Colonic mucosa (tissue), 4 donors: ENCODE measurements at regions not wholly inside any gene's neighbourhood (a gene's known extent, or its start where the extent isn't known, plus 50 kb on each side); places are given as distances from the start of the nearest gene placed in this dataset.

Experiments used
- DNase-seq: peaks from one replicate; pipeline ENCODE4 v3.0.0-alpha.2; 2020
- H3K27ac ChIP-seq: fragments of 200-600 bp; one replicate; pipeline ENCODE4 v1.8.0; 2021
- H3K27me3 ChIP-seq: fragments of 200-600 bp; one replicate; pipeline ENCODE4 v1.8.0; 2021
- H3K36me3 ChIP-seq: fragments of 200-600 bp; one replicate; pipeline ENCODE4 v1.8.0; 2021
- H3K4me1 ChIP-seq: fragments of 200-600 bp; one replicate; pipeline ENCODE4 v1.8.0; 2021; ENCODE audit warnings: mild to moderate bottlenecking
- H3K4me3 ChIP-seq: fragments of 200-600 bp; one replicate; pipeline ENCODE4 v1.8.0; 2021
- H3K9ac ChIP-seq, 2 donors: one replicate each; pipeline ENCODE4 v1.7.0; 2013; ENCODE audit warnings: control low read depth in 2 of 2, low read depth in 2 of 2, low read length in 2 of 2
- H3K9me3 ChIP-seq: fragments of 200-600 bp; one replicate; pipeline ENCODE4 v1.8.0; 2021
- intact Hi-C: fragments of 100-400 bp; cut with DNase I; formaldehyde crosslinking; loops from one replicate; pipeline ENCODE4 v1.14.1; 2022
- TF ChIP-seq, protein P1 (sequence below): fragments of 200-600 bp; IDR thresholded peaks from one replicate; pipeline ENCODE4 v1.8.0; 2022; ENCODE audit warnings: antibody characterized with exemption, mild to moderate bottlenecking
- donor health status: healthy.
- donor health status: DM: no; HTN: no; CAD: no.
- donor health status: DM: no; HTN: no; CAD: no.

DNA sequence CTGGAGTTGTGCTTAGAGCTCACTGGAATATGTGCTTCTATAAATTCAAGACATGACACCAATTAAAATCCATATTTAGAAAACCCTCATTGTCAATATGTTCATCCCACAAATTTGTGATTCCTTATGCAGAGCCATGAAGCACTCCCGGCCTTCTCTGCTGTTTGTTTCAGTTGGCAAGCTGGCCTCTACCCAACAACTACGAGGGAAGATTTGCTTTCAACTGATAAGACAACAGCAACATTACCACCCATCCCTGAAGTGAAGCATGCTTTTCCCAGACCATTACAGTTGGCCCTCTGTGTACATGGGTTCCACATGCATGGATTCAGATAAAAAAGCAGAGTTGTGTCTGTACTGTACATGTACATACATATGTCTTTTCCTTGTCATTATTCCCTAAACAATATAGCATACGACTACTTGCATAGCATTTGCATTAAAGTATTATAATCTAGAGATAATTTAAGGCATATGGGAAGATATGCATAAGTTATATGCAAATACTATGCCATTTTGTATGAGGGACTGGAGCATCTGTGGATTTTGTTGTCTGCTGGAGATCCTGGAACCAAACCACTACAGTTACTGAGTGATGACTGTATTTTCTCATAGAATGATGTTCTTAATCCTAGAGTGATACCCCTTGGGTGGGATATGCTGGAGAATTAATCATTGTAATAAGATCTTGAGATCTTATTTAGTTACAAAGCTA, 77.6 kb upstream of the MC2R start:
- DNase-seq = no peak
- intact Hi-C loops = no loop called here
- TF ChIP-seq, protein P1, sequence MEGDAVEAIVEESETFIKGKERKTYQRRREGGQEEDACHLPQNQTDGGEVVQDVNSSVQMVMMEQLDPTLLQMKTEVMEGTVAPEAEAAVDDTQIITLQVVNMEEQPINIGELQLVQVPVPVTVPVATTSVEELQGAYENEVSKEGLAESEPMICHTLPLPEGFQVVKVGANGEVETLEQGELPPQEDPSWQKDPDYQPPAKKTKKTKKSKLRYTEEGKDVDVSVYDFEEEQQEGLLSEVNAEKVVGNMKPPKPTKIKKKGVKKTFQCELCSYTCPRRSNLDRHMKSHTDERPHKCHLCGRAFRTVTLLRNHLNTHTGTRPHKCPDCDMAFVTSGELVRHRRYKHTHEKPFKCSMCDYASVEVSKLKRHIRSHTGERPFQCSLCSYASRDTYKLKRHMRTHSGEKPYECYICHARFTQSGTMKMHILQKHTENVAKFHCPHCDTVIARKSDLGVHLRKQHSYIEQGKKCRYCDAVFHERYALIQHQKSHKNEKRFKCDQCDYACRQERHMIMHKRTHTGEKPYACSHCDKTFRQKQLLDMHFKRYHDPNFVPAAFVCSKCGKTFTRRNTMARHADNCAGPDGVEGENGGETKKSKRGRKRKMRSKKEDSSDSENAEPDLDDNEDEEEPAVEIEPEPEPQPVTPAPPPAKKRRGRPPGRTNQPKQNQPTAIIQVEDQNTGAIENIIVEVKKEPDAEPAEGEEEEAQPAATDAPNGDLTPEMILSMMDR = no peak
- Histone ChIP-seq H3K4me1 (no peaks in the 10 kb centered on the region), H3K9me3 (no peaks in the 10 kb centered on the region), H3K36me3 (no peaks in the 10 kb centered on the region), H3K4me3 (no peak overlapping the region), H3K9ac (no peak overlapping the region), H3K27ac (no peak overlapping the region), H3K27me3 (no peaks in the 10 kb centered on the region)

DNA sequence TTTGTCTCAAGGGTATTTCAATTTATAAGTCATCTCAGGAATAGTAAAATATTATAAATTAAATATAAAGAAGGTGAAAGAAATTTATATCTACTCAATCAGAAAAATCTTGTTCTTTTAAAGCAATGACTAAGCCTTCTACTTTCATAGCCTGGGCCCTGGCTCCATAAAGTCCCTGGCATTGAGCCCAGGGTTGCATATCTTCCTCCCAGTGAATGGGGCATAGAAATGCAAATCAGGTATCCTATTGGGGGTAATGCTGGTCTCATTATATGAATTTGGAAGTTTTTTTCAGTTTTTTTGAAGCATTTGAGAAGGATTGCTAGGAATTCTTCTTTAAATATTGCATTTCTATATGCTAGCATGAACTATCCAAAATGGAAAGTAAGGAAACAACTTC, 73.9 kb upstream of the MC2R start:
- no peaks in the 10 kb centered on the region for H3K27me3 ChIP-seq
- no peak for DNase-seq
- TF ChIP-seq, protein P1 = no peak
- H3K4me1 ChIP-seq = no peaks in the 10 kb centered on the region
- H3K27ac ChIP-seq = no peak overlapping the region
- H3K9ac ChIP-seq = no peak overlapping the region
- intact Hi-C loops = no loop called here
- no peak overlapping the region for H3K4me3 ChIP-seq
- H3K9me3 ChIP-seq = no peaks in the 10 kb centered on the region
- H3K36me3 ChIP-seq = no peaks in the 10 kb centered on the region

DNA sequence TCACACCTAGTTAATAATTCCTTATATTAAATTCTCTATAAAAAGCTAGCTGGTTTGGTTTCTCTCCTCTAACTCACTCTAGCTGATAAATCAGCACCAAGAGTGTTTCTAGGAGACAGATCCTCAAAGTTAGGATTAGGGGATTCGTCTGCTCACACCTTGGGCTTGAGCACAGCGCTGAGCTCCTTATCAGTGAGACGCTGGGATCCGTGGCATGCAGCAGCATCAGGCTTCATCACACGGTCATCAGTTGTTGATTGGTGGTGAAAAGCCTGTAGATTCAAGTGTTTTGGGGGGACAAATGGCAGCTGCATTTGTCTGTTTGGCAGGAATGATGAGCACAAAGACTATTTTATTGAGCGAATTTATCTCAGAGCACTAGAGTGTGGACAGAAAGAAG, 72.6 kb upstream of the MC2R start:
- Histone ChIP-seq H3K4me1 (no peaks in the 10 kb centered on the region), H3K27me3 (no peaks in the 10 kb centered on the region), H3K27ac (no peak overlapping the region), H3K9ac (no peak overlapping the region), H3K9me3 (no peaks in the 10 kb centered on the region), H3K4me3 (no peak overlapping the region), H3K36me3 (no peaks in the 10 kb centered on the region)
- TF ChIP-seq, protein P1 = no peak
- no peak for DNase-seq
- intact Hi-C loops = no loop called here

DNA sequence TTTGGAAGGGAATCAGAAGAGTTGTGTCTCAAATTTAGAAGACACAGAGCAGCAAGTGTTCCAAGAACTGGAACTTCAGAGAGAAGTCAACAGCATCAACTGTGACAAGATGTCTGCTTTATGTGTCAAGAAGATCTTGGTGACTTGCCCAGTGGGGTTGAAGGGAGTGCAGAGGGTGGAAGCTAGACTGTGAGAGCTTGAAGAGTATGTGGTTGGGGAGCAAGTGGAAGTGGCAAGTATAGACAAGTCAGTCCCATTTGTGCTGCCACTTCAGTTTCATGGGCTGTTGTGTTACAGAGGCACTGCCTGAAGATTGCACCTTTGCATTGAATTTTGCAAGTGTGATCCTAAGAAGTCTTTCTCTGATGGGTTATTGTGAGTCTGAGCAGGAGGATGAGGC, 68.7 kb upstream of the MC2R start:
- Histone ChIP-seq H3K27me3 (no peaks in the 10 kb centered on the region), H3K9ac (no peak overlapping the region), H3K4me3 (no peak overlapping the region), H3K9me3 (no peaks in the 10 kb centered on the region), H3K36me3 (no peaks in the 10 kb centered on the region), H3K27ac (no peak overlapping the region), H3K4me1 (no peaks in the 10 kb centered on the region)
- DNase-seq = no peak
- intact Hi-C loops = no loop called here
- TF ChIP-seq, protein P1 = no peak

DNA sequence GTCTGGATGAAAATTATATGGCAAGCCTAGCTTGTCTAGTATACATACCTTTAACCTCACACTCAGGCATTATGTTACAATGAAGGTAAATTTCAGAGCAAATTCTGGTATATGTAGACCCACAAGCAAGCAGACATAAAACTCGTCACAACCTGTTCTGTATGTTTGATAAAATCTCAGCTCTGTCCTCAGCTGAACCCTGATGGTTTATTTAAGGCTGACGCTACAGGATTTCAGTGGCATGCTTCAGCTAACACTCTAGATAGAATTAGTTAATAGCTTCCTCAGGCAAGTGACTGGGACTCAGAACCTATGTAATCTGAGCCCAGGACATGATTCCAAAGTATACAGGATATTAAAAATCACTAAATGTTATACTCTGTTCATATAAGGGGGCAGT, 68.2 kb upstream of the MC2R start:
- Histone ChIP-seq H3K4me3 (no peak overlapping the region), H3K9ac (no peak overlapping the region), H3K27me3 (no peaks in the 10 kb centered on the region), H3K36me3 (no peaks in the 10 kb centered on the region), H3K4me1 (no peaks in the 10 kb centered on the region), H3K27ac (no peak overlapping the region), H3K9me3 (no peaks in the 10 kb centered on the region)
- TF ChIP-seq, protein P1 = no peak
- no peak for DNase-seq
- intact Hi-C loops = no loop called here
